ENCODE measurements at regions not wholly inside any gene's neighbourhood (a gene's known extent, or its start where the extent isn't known, plus 50 kb on each side); places are given as distances from the start of the nearest gene placed in this dataset.

DNA sequence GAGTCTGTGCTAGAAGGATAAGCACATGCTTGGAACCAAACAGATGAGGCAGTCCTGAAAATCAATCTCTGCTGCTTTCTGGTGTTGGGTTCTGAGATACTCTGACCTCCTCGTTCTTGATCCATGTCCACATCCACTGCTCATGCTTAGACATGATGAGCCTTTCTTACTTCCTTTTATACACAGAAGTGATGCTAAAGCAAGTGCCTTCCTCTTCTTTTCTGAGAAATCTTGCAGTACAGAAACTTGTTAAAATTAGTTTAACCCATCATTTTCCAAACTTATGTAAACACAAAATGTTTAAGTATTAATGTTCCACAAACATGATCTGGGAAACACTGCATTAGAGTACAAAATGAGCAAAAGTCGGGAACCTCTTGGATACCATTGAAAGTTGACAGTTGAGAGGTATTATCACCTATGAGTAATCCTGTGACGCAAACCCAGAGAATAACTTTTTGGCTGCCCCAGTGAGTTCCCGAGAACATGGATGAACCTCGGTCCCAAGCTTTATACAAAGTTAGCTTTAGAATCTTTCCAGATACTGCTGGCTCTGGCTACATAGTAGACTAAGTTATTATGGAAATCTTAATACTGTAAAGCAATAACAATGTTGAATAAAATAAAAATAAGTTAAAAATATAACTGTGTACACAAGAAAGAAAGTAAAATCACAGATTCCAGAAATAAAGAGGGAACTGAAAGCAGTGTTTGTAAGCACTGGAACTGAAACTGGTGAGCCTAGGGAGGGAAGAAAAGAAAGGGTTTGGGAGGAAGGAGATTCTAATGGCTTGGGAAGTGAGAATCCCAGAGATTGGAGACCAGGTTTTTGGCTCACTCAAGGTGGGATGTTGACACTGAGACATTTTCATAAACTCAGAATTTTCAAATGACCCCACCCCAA lies 429.3 kb upstream of the RUNX1 start:
- Histone ChIP-seq H3K9me3 (no peaks in the 10 kb centered on the region), H3K36me3 (no peaks in the 10 kb centered on the region), H3K4me3 (no peak overlapping the region), H3K4me1 (no peaks in the 10 kb centered on the region), H3K27me3 (no peaks in the 10 kb centered on the region), H3K27ac (peak overlapping the region in 1 of 4 donors; percentile 13)
- ATAC-seq (peak in 2 of 4 donors; percentile 55 to 58), DNase-seq (no peak), FAIRE-seq (no peak)
- intact Hi-C loops (cut with DNase I), result no loop called here
- WGBS, 2 donors, result 80 to 88% methylated on average over 5 of the region's 5 CpGs
- TF ChIP-seq, protein P1, sequence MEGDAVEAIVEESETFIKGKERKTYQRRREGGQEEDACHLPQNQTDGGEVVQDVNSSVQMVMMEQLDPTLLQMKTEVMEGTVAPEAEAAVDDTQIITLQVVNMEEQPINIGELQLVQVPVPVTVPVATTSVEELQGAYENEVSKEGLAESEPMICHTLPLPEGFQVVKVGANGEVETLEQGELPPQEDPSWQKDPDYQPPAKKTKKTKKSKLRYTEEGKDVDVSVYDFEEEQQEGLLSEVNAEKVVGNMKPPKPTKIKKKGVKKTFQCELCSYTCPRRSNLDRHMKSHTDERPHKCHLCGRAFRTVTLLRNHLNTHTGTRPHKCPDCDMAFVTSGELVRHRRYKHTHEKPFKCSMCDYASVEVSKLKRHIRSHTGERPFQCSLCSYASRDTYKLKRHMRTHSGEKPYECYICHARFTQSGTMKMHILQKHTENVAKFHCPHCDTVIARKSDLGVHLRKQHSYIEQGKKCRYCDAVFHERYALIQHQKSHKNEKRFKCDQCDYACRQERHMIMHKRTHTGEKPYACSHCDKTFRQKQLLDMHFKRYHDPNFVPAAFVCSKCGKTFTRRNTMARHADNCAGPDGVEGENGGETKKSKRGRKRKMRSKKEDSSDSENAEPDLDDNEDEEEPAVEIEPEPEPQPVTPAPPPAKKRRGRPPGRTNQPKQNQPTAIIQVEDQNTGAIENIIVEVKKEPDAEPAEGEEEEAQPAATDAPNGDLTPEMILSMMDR (IDR thresholded peaks at IDR 0.05), result no peak

DNA sequence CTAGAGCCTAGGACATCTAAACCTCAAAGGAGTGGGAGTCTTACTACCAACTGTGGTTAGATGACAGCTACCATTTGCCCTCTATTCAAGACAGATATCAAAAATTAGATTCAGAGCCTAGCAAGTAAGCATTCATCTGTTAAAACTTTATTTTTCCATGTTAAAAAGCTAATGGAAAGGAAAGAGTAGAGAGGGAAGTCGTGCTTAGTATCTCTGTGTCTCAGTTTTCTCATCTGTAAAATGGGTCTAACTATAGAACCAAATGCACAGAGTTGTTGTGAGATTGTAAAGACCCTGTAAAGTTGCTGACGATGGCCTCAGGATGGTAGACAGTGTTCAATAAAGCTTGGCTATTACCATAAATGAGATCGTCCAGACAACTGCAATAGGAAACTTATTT lies 428.5 kb upstream of the RUNX1 start:
- no peaks in the 10 kb centered on the region for H3K27me3 ChIP-seq
- TF ChIP-seq, protein P1 (IDR thresholded peaks at IDR 0.05), result no peak
- intact Hi-C loops (cut with DNase I), result no loop called here
- ATAC-seq, result no peak
- H3K27ac ChIP-seq, result peak overlapping the region in 1 of 4 donors; percentile 29
- DNase-seq, result no peak
- H3K4me3 ChIP-seq, result no peak overlapping the region
- H3K9me3 ChIP-seq, result no peaks in the 10 kb centered on the region
- WGBS, 2 donors, result 65 to 75% methylated on average over 3 of the region's 3 CpGs
- no peak for FAIRE-seq
- H3K36me3 ChIP-seq, result no peaks in the 10 kb centered on the region
- no peaks in the 10 kb centered on the region for H3K4me1 ChIP-seq

DNA sequence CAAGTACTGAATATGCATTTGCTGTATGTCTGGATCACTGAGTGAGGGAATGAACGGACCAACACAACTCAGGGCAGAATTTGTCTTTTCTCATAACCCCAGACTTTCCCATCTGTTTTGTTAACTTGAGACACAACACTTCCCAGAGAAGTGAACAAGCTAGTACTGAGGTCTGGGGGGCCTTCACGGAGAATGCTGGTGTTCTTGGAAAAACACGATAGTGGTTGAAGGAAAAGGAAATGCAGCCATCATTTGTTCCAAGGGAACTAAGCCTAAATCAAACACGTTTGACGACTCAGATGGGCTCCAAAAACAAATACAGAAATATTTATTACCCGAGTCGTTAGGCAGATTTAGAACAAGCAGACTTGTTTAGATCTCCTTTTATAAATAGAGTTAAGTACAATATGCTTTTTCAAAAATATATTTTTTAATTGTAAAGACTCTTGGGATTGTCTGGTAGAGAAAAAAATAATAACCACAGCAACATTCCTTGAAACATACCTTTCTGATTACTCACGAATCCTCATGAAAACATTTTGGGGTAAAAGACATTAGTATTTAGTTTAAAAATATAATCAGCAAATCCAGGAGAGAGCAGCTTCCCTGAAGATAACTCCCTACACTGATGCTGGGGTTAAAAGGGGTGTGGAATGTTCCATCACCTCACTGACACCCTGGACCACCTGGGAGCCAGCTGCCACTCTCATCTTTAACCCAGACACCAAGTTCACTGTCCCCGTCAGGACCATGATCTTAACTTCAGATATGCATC lies 427.7 kb upstream of the RUNX1 start:
- intact Hi-C loops (cut with DNase I), result no loop called here
- no peak for FAIRE-seq
- Histone ChIP-seq H3K9me3 (no peaks in the 10 kb centered on the region), H3K4me3 (no peak overlapping the region), H3K36me3 (no peaks in the 10 kb centered on the region), H3K27ac (peak overlapping the region in 2 of 4 donors; percentile 13 to 29), H3K27me3 (no peaks in the 10 kb centered on the region), H3K4me1 (no peaks in the 10 kb centered on the region)
- TF ChIP-seq, protein P1 (IDR thresholded peaks at IDR 0.05), result no peak
- 72 to 73% methylated on average over 9 of the region's 9 CpGs for WGBS, 2 donors
- no peak for ATAC-seq
- DNase-seq, result no peak

DNA sequence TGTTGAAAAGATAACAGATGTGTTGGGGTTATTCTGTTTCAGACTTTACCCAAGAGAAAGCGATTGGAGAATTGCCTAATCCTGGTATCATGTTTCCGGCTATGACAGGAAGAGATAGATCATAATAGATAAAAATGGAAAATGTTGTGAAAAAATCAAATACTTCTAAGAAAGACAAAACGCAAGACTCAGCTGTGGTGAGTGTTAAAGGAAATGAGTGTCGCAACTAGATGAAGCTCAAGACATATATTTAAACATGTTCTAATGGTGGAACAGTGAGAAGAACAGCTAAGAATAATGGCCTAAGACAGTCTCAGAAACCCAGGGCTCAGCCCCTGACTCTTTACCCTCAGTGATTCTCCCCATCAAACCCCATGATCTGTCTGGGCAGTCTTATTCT lies 426.7 kb upstream of the RUNX1 start:
- intact Hi-C loops (cut with DNase I), result no loop called here
- no peaks in the 10 kb centered on the region for H3K9me3 ChIP-seq
- TF ChIP-seq, protein P1 (IDR thresholded peaks at IDR 0.05), result no peak
- peak overlapping the region in 2 of 4 donors; percentile 13 to 45 for H3K27ac ChIP-seq
- no peak for DNase-seq
- ATAC-seq, result peak in 2 of 4 donors; percentile 64 to 67
- H3K36me3 ChIP-seq, result no peaks in the 10 kb centered on the region
- 71% methylated on average over 4 of the region's 4 CpGs for WGBS, 2 donors
- H3K27me3 ChIP-seq, result no peaks in the 10 kb centered on the region
- no peaks in the 10 kb centered on the region for H3K4me1 ChIP-seq
- no peak for FAIRE-seq
- H3K4me3 ChIP-seq, result no peak overlapping the region

Data from pancreas (tissue), 10 donors.